Gastrocnemius medialis (tissue), 4 donors: ENCODE measurements at regions not wholly inside any gene's neighbourhood (a gene's known extent, or its start where the extent isn't known, plus 50 kb on each side); places are given as distances from the start of the nearest gene placed in this dataset.

Source experiments
- ATAC-seq, 2 donors: fragments of 150-250 bp; one replicate each; pipeline ENCODE4 v1.9.1; 2016
- DNase-seq, 2 donors: peaks; one replicate each; pipeline ENCODE4 v3.0.0-alpha.2; 2019
- H3K27ac ChIP-seq, 4 donors: fragments of 200-600 bp; sonication (generic); 1 replicate in 1 of 4; 2 replicates in 3 of 4; pipeline ENCODE4 v1.5.1; 2016 to 2018; ENCODE audit warnings: mild to moderate bottlenecking in 2 of 4, moderate library complexity in 1 of 4
- H3K27me3 ChIP-seq, 3 donors: fragments of 200-600 bp; sonication (generic) in 2 of 3; 1 replicate in 1 of 3; 2 replicates in 2 of 3; pipeline versions ENCODE4 v1.5.1 to v1.6.0; 2016 to 2019; ENCODE audit warnings: mild to moderate bottlenecking in 1 of 3, moderate library complexity in 1 of 3
- H3K36me3 ChIP-seq, 2 donors: fragments of 200-600 bp; sonication (generic) in 1 of 2; one replicate each; pipeline ENCODE4 v1.5.1; 2017 to 2018
- H3K4me1 ChIP-seq, 2 donors: fragments of 200-600 bp; sonication (generic) in 1 of 2; one replicate each; pipeline ENCODE4 v1.5.1; 2016 to 2017; ENCODE audit warnings: mild to moderate bottlenecking in 2 of 2
- H3K4me3 ChIP-seq, 4 donors: fragments of 200-600 bp; sonication (generic) in 3 of 4; 1 replicate in 1 of 4; 2 replicates in 3 of 4; pipeline ENCODE4 v1.5.1; 2016 to 2019; ENCODE audit warnings: mild to moderate bottlenecking in 2 of 4
- H3K9me3 ChIP-seq, 3 donors: fragments of 200-600 bp; sonication (generic) in 2 of 3; 1 replicate in 1 of 3; 2 replicates in 2 of 3; pipeline ENCODE4 v1.5.1; 2016 to 2019
- CTCF ChIP-seq, 5 experiments: fragments of 450-650 bp in 3 of 5; fragments of 200-600 bp in 2 of 5; sonication (generic) in 2 of 5; IDR thresholded peaks in 4 of 5; conservative IDR thresholded peaks in 1 of 5; 1 replicate in 4 of 5; 2 replicates in 1 of 5; pipeline ENCODE4 v1.5.1; 2016 to 2019; ENCODE audit warnings: antibody characterized with exemption in 5 of 5, mild to moderate bottlenecking in 3 of 5, moderate library complexity in 3 of 5
- POLR2A ChIP-seq, 2 donors: fragments of 450-650 bp; IDR thresholded peaks; one replicate each; pipeline ENCODE4 v1.6.1; 2017; ENCODE audit warnings: antibody characterized with exemption in 2 of 2, mild to moderate bottlenecking in 2 of 2, moderate library complexity in 2 of 2
- in situ Hi-C, 4 donors: fragments of 200-750 bp; cut with MboI; loops; one replicate each; pipeline versions ENCODE4 v1.15.0 to v1.8.0; 2017; ENCODE audit warnings: low sequenced_read_pairs in 4 of 4
- intact Hi-C: fragments of 100-400 bp; cut with DNase I; formaldehyde crosslinking; loops from one replicate; pipeline ENCODE4 v1.15.1; 2023; ENCODE audit warnings: low total_unique reads

GRCh38 chr5:145295236-145295835 lies 539.8 kb downstream of the PRELID2 start:
- H3K9me3 ChIP-seq, result no peaks in the 10 kb centered on the region
- H3K27ac ChIP-seq, result no peak overlapping the region
- in situ Hi-C loops (no loop called here), intact Hi-C loops (no loop called here)
- ATAC-seq (no peak), DNase-seq (no peak)
- no peak overlapping the region for H3K4me3 ChIP-seq
- H3K4me1 ChIP-seq, result no peaks in the 10 kb centered on the region
- H3K27me3 ChIP-seq, result no peaks in the 10 kb centered on the region
- H3K36me3 ChIP-seq, result no peaks in the 10 kb centered on the region
- TF ChIP-seq POLR2A (IDR thresholded peaks at IDR 0.05), result no peak
- TF ChIP-seq CTCF (IDR thresholded peaks at IDR 0.05 in 4 of 5, conservative IDR thresholded peaks at IDR 0.05 in 1 of 5), result no peak

- Histone ChIP-seq H3K9me3 (no peaks in the 10 kb centered on the region), H3K4me3 (no peak overlapping the region), H3K27ac (no peak overlapping the region), H3K27me3 (no peaks in the 10 kb centered on the region), H3K4me1 (no peaks in the 10 kb centered on the region), H3K36me3 (no peaks in the 10 kb centered on the region)
- DNase-seq (no peak), ATAC-seq (no peak)
- intact Hi-C loops (no loop called here), in situ Hi-C loops (no loop called here)
- no peak for TF ChIP-seq CTCF (IDR thresholded peaks at IDR 0.05 in 4 of 5, conservative IDR thresholded peaks at IDR 0.05 in 1 of 5)
- TF ChIP-seq POLR2A (IDR thresholded peaks at IDR 0.05), result no peak
Observed at GRCh38 chr5:145294331-145294730, 540.8 kb downstream of the PRELID2 start.

- Histone ChIP-seq H3K27ac (no peak overlapping the region), H3K9me3 (no peaks in the 10 kb centered on the region), H3K4me3 (no peak overlapping the region), H3K36me3 (no peaks in the 10 kb centered on the region), H3K4me1 (no peaks in the 10 kb centered on the region), H3K27me3 (no peaks in the 10 kb centered on the region)
- in situ Hi-C loops (no loop called here), intact Hi-C loops (no loop called here)
- no peak for DNase-seq
- TF ChIP-seq POLR2A (IDR thresholded peaks at IDR 0.05) (no peak), CTCF (IDR thresholded peaks at IDR 0.05 in 4 of 5, conservative IDR thresholded peaks at IDR 0.05 in 1 of 5) (no peak)
- no peak for ATAC-seq
Observed at GRCh38 chr5:145293716-145294115, 541.4 kb downstream of the PRELID2 start.

GRCh38 chr5:145292278-145292677 lies 542.9 kb downstream of the PRELID2 start:
- no peak overlapping the region for H3K27ac ChIP-seq
- no peak overlapping the region for H3K4me3 ChIP-seq
- H3K4me1 ChIP-seq, result no peaks in the 10 kb centered on the region
- ATAC-seq (no peak), DNase-seq (no peak)
- no peaks in the 10 kb centered on the region for H3K9me3 ChIP-seq
- no peaks in the 10 kb centered on the region for H3K27me3 ChIP-seq
- intact Hi-C loops (no loop called here), in situ Hi-C loops (no loop called here)
- H3K36me3 ChIP-seq, result no peaks in the 10 kb centered on the region
- no peak for TF ChIP-seq CTCF (IDR thresholded peaks at IDR 0.05 in 4 of 5, conservative IDR thresholded peaks at IDR 0.05 in 1 of 5)
- no peak for TF ChIP-seq POLR2A (IDR thresholded peaks at IDR 0.05)
